ENCODE measurements at regions not wholly inside any gene's neighbourhood (a gene's known extent, or its start where the extent isn't known, plus 50 kb on each side); places are given as distances from the start of the nearest gene placed in this dataset.
"Not testable (repeated sequence)": the region's sequence is repeated elsewhere in the genome, so short reads cannot be mapped to it uniquely, and the experiment has no call there.

DNA sequence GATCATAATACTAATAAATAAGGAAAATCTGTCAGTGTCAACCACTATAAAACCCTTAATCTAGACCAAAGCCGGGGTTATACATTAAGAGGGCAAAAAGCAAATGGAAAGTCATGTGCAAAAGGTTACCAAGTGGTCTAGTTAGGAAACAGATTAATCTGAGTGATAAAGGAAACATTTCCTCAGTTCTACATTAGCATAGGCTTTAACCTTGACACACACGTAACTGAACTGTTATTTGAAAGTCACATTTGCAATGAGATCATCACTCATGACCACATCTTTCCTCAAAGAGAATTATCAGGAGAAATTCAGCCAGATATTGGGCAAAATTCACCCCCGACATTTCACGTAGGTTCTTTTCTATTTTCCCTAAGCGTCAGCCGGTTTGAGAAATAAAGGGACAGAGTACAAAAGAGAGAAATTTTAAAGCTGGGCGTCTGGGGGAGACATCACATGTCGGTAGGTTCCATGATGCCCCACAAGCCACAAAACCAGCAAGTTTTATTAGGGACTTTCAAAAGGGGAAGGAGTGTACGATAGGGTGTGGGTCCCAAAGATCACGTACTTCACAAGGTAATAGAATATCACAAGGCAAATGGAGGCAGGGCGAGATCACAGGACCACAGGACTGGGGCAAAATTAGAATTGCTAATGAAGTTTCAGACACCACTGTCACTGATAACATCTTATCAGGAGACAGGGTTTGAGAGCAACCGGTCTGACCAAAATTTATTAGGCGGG lies 76.8 kb upstream of the DST start:
- TF ChIP-seq POLR2AphosphoS5, POLR2A, EP300 (IDR thresholded peaks at IDR 0.05): not testable (repeated sequence)
- TF ChIP-seq, protein P1, sequence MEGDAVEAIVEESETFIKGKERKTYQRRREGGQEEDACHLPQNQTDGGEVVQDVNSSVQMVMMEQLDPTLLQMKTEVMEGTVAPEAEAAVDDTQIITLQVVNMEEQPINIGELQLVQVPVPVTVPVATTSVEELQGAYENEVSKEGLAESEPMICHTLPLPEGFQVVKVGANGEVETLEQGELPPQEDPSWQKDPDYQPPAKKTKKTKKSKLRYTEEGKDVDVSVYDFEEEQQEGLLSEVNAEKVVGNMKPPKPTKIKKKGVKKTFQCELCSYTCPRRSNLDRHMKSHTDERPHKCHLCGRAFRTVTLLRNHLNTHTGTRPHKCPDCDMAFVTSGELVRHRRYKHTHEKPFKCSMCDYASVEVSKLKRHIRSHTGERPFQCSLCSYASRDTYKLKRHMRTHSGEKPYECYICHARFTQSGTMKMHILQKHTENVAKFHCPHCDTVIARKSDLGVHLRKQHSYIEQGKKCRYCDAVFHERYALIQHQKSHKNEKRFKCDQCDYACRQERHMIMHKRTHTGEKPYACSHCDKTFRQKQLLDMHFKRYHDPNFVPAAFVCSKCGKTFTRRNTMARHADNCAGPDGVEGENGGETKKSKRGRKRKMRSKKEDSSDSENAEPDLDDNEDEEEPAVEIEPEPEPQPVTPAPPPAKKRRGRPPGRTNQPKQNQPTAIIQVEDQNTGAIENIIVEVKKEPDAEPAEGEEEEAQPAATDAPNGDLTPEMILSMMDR (IDR thresholded peaks at IDR 0.05) = not testable (repeated sequence)
